ENCODE measurements at regions not wholly inside any gene's neighbourhood (a gene's known extent, or its start where the extent isn't known, plus 50 kb on each side); places are given as distances from the start of the nearest gene placed in this dataset.
"Not testable (repeated sequence)": the region's sequence is repeated elsewhere in the genome, so short reads cannot be mapped to it uniquely, and the experiment has no call there.

GRCh38 chr5:96171973-96172372 is 210.3 kb upstream of the ELL2 start:
- not testable (repeated sequence) for TF ChIP-seq CTCF (conservative IDR thresholded peaks at IDR 0.05 in 1 of 2, IDR thresholded peaks at IDR 0.05 in 1 of 2; ENCODE audit: extremely low read depth in 1 of 2, insufficient read depth in 1 of 2, low read depth in 1 of 2, low read length in 2 of 2); EZH2 (IDR thresholded peaks at IDR 0.05; ENCODE audit: borderline replicate concordance, low read length)

All from mammary epithelial cell (primary cell).